ENCODE measurements at regions not wholly inside any gene's neighbourhood (a gene's known extent, or its start where the extent isn't known, plus 50 kb on each side); places are given as distances from the start of the nearest gene placed in this dataset.

DNA sequence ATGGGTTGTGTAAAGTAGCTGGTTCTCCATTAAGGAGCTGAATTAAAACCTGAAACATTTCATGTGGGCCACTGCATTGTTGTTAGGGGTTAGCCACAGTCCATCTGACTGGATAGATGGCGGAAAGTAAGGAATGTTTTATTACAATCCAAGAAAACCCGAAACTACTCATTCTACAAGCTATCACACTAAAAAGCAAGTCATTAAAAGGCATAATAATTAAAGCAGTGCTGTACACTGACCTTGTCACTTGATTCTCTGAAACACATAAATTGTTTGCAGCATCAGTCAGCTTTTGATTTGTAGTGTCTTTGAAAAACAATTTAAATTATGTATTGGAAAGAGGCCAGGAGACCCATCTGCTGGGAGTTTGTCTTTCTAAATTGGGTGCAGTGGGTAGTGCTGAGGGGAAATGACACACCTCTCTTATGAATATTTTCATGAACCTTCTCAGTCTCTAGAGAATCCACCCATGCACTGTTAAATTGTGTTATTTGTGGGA, 75.7 kb upstream of the ANK2 start:
- Histone ChIP-seq H4K91ac (ENCODE audit: insufficient read depth, low read depth, low read length) (no peak overlapping the region), H3K36me3 (ENCODE audit: control insufficient read depth, insufficient read depth, low read length) (no peaks in the 10 kb centered on the region), H2BK5ac (ENCODE audit: low read depth, low read length, poor library complexity, severe bottlenecking) (no peak overlapping the region), H4K20me1 (ENCODE audit: insufficient read depth, low read length) (no peaks in the 10 kb centered on the region), H3K4me1 (ENCODE audit: control insufficient read depth, insufficient read depth, low read length) (no peaks in the 10 kb centered on the region), H3K27me3 (ENCODE audit: control insufficient read depth, insufficient read depth, low read length) (no peaks in the 10 kb centered on the region), H2AK9ac (replicated peaks; ENCODE audit: low read depth, low read length, poor library complexity) (no peak overlapping the region), H4K8ac (ENCODE audit: low read depth in 2 of 2, low read length in 2 of 2) (no peak overlapping the region), H2AFZ (replicated peaks; ENCODE audit: low read length, poor library complexity) (no peak overlapping the region), H3K9me1 (ENCODE audit: insufficient read depth, low read length) (no peaks in the 10 kb centered on the region), H2BK120ac (ENCODE audit: low read depth, low read length) (no peak overlapping the region), H3K56ac (ENCODE audit: extremely low read depth, insufficient read depth, low read length) (no peak overlapping the region), H2BK15ac (ENCODE audit: low read depth, low read length) (no peak overlapping the region), H3K18ac (ENCODE audit: low read depth, low read length) (no peak overlapping the region), H3K4ac (ENCODE audit: low read depth, low read length) (no peak overlapping the region), H2BK20ac (ENCODE audit: low read depth, low read length) (no peak overlapping the region), H4K5ac (ENCODE audit: low read depth, low read length) (no peak overlapping the region), H3K23ac (ENCODE audit: low read depth, low read length) (no peak overlapping the region), H3K4me2 (ENCODE audit: low read depth, low read length) (no peak overlapping the region), H3K9me3 (ENCODE audit: control insufficient read depth, insufficient read depth, low read length) (no peaks in the 10 kb centered on the region), H3K27ac (ENCODE audit: insufficient read depth, low read length) (no peak overlapping the region), H3K14ac (replicated peaks; ENCODE audit: low read depth, low read length) (no peak overlapping the region), H2AK5ac (ENCODE audit: low read depth, low read length) (no peak overlapping the region), H3K4me3 (ENCODE audit: insufficient read depth, low read depth, low read length) (no peak overlapping the region), H3K79me1 (ENCODE audit: low read depth in 1 of 2, low read length in 2 of 2) (no peaks in the 10 kb centered on the region), H3K9ac (ENCODE audit: low read depth, low read length) (no peak overlapping the region)
- BruUV-seq (replicated peaks): no TSS peak
- no peak for DNase-seq
- TF ChIP-seq, protein P1, sequence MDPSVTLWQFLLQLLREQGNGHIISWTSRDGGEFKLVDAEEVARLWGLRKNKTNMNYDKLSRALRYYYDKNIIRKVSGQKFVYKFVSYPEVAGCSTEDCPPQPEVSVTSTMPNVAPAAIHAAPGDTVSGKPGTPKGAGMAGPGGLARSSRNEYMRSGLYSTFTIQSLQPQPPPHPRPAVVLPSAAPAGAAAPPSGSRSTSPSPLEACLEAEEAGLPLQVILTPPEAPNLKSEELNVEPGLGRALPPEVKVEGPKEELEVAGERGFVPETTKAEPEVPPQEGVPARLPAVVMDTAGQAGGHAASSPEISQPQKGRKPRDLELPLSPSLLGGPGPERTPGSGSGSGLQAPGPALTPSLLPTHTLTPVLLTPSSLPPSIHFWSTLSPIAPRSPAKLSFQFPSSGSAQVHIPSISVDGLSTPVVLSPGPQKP (IDR thresholded peaks at IDR 0.05; ENCODE audit: borderline replicate concordance, low read depth, low read length): no peak
- TF ChIP-seq RAD21 (IDR thresholded peaks at IDR 0.05; ENCODE audit: low read length): no peak
- TF ChIP-seq, protein P2, sequence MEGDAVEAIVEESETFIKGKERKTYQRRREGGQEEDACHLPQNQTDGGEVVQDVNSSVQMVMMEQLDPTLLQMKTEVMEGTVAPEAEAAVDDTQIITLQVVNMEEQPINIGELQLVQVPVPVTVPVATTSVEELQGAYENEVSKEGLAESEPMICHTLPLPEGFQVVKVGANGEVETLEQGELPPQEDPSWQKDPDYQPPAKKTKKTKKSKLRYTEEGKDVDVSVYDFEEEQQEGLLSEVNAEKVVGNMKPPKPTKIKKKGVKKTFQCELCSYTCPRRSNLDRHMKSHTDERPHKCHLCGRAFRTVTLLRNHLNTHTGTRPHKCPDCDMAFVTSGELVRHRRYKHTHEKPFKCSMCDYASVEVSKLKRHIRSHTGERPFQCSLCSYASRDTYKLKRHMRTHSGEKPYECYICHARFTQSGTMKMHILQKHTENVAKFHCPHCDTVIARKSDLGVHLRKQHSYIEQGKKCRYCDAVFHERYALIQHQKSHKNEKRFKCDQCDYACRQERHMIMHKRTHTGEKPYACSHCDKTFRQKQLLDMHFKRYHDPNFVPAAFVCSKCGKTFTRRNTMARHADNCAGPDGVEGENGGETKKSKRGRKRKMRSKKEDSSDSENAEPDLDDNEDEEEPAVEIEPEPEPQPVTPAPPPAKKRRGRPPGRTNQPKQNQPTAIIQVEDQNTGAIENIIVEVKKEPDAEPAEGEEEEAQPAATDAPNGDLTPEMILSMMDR (conservative IDR thresholded peaks at IDR 0.05; ENCODE audit: low read depth, low read length): no peak
- no peak for TF ChIP-seq RFX5 (IDR thresholded peaks at IDR 0.05; ENCODE audit: low read depth, low read length)
- TF ChIP-seq CEBPB (IDR thresholded peaks at IDR 0.05; ENCODE audit: low read depth, low read length): no peak
- no peak for TF ChIP-seq CHD1 (IDR thresholded peaks at IDR 0.05; ENCODE audit: low read depth, low read length)
- TF ChIP-seq POLR2A (IDR thresholded peaks at IDR 0.05; ENCODE audit: low read depth, low read length): no peak
- no peak for TF ChIP-seq RCOR1 (IDR thresholded peaks at IDR 0.05; ENCODE audit: insufficient replicate concordance, low read length)
- TF ChIP-seq MXI1 (IDR thresholded peaks at IDR 0.05; ENCODE audit: borderline replicate concordance, low read depth, low read length): no peak
- no peak for TF ChIP-seq BHLHE40 (IDR thresholded peaks at IDR 0.05; ENCODE audit: low read depth, low read length)
- no peak for TF ChIP-seq MAZ (IDR thresholded peaks at IDR 0.05; ENCODE audit: borderline replicate concordance, low read depth, low read length)
- TF ChIP-seq MAFK (IDR thresholded peaks at IDR 0.05; ENCODE audit: low read depth, low read length): no peak
- TF ChIP-seq, protein P3, sequence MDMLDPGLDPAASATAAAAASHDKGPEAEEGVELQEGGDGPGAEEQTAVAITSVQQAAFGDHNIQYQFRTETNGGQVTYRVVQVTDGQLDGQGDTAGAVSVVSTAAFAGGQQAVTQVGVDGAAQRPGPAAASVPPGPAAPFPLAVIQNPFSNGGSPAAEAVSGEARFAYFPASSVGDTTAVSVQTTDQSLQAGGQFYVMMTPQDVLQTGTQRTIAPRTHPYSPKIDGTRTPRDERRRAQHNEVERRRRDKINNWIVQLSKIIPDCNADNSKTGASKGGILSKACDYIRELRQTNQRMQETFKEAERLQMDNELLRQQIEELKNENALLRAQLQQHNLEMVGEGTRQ (IDR thresholded peaks at IDR 0.05; ENCODE audit: low read depth, low read length): no peak
- no peak for TF ChIP-seq FOS (IDR thresholded peaks at IDR 0.05; ENCODE audit: low read depth, low read length)
- no peak for TF ChIP-seq NFE2L2 (IDR thresholded peaks at IDR 0.05; ENCODE audit: low read depth, low read length)
- TF ChIP-seq SMC3 (IDR thresholded peaks at IDR 0.05; ENCODE audit: low read depth, low read length): no peak
- ChIA-PET CTCF (interaction anchor here (0.6 kb wide), 1 partner anchor 53 kb away, joined by 3 read pairs; no protein-coding TSS in a partner anchor), POLR2A (ENCODE audit: unreplicated experiment) (no interaction called here)
- dilution Hi-C loops (cut with HindIII; ENCODE audit: low sequenced_read_pairs, unreplicated experiment): no loop called here
- intact Hi-C loops (cut with micrococcal nuclease): no loop called here
- WGBS, 2 experiments (ENCODE audit: extremely low coverage in 2 of 2, insufficient read length in 1 of 2): no CpG with 5 or more reads among the region's 2 CpGs
- no peak for ATAC-seq (ENCODE audit: low read depth)
- in situ Hi-C loops (cut with MboI; ENCODE audit: low sequenced_read_pairs): no loop called here

Data from IMR-90 (cell line).